Hematopoietic multipotent progenitor cell treated with erythropoietin and hydrocortisone succinate and interleukin-3 and kit ligand, for 6 days (in vitro differentiated cells): ENCODE measurements at regions not wholly inside any gene's neighbourhood (a gene's known extent, or its start where the extent isn't known, plus 50 kb on each side); places are given as distances from the start of the nearest gene placed in this dataset.
"Not testable (repeated sequence)": the region's sequence is repeated elsewhere in the genome, so short reads cannot be mapped to it uniquely, and the experiment has no call there.

ENCODE experiments used
- DNase-seq: peaks from one replicate; pipeline ENCODE4 v3.0.0-alpha.2; 2015

GRCh38 chr13:83086088-83086487 is 796.2 kb downstream of the SLITRK1 start:
- DNase-seq: no peak

- DNase-seq: no peak
Measured at GRCh38 chr13:83085186-83085900, 796.9 kb downstream of the SLITRK1 start.

- no peak for DNase-seq
Measured at GRCh38 chr13:83077499-83077898, 804.8 kb downstream of the SLITRK1 start.

- DNase-seq: not testable (repeated sequence)
Measured at GRCh38 chr13:83073930-83074329, 808.3 kb downstream of the SLITRK1 start.

- no peak for DNase-seq
Measured at GRCh38 chr13:83065108-83065507, 817.2 kb downstream of the SLITRK1 start.

- DNase-seq: no peak
Measured at GRCh38 chr13:83057119-83057518, 825.2 kb downstream of the SLITRK1 start.

- no peak for DNase-seq
Measured at GRCh38 chr13:83056269-83056668, 826.0 kb downstream of the SLITRK1 start.

- DNase-seq: no peak
Measured at GRCh38 chr13:83048419-83048818, 833.9 kb downstream of the SLITRK1 start.

GRCh38 chr13:83024955-83025594 is 857.2 kb downstream of the SLITRK1 start:
- DNase-seq: no peak

GRCh38 chr13:83024232-83024631 is 858.0 kb downstream of the SLITRK1 start:
- DNase-seq: no peak

- no peak for DNase-seq
Measured at GRCh38 chr13:83019986-83020385, 862.3 kb downstream of the SLITRK1 start.

GRCh38 chr13:83009987-83010386 is 872.3 kb downstream of the SLITRK1 start:
- DNase-seq: no peak

- DNase-seq: no peak
Measured at GRCh38 chr13:83008212-83008929, 873.9 kb downstream of the SLITRK1 start.

- peak; percentile 23 for DNase-seq
Measured at GRCh38 chr13:83007226-83007625, 875.0 kb downstream of the SLITRK1 start.

- no peak for DNase-seq
Measured at GRCh38 chr13:83003185-83003584, 879.1 kb downstream of the SLITRK1 start.

GRCh38 chr13:82993417-82993816 is 888.9 kb downstream of the SLITRK1 start:
- DNase-seq: no peak

- no peak for DNase-seq
Measured at GRCh38 chr13:82976499-82976898, 905.8 kb downstream of the SLITRK1 start.

GRCh38 chr13:82963226-82964099 is 918.8 kb downstream of the SLITRK1 start:
- no peak for DNase-seq

- peak; percentile 2 for DNase-seq
Measured at GRCh38 chr13:82962397-82962796, 919.9 kb downstream of the SLITRK1 start.

GRCh38 chr13:82961757-82962156 is 920.5 kb downstream of the SLITRK1 start:
- no peak for DNase-seq

- DNase-seq: not testable (repeated sequence)
Measured at GRCh38 chr13:82952336-82952735, 929.9 kb downstream of the SLITRK1 start.

- no peak for DNase-seq
Measured at GRCh38 chr13:82947683-82948082, 934.6 kb downstream of the SLITRK1 start.

GRCh38 chr13:82947191-82947621 is 935.1 kb downstream of the SLITRK1 start:
- DNase-seq: no peak
